Glutamatergic neuron (in vitro differentiated cells): ENCODE measurements at regions not wholly inside any gene's neighbourhood (a gene's known extent, or its start where the extent isn't known, plus 50 kb on each side); places are given as distances from the start of the nearest gene placed in this dataset.

Experiments used
- DNase-seq: peaks from one replicate; pipeline ENCODE4 v3.0.0; 2022
- H3K27ac Mint-ChIP-seq: one replicate; pipeline ENCODE4 v1.8.0; 2020; ENCODE audit warnings: mild to moderate bottlenecking, mixed read lengths, inconsistent platforms; ENCODE audit not compliant: unreplicated experiment
- H3K27me3 Mint-ChIP-seq: one replicate; pipeline ENCODE4 v1.8.0; 2020; ENCODE audit warnings: mild to moderate bottlenecking, moderate library complexity, mixed read lengths, inconsistent platforms; ENCODE audit not compliant: unreplicated experiment
- H3K36me3 Mint-ChIP-seq: one replicate; pipeline ENCODE4 v1.8.0; 2020; ENCODE audit warnings: mild to moderate bottlenecking, mixed read lengths, inconsistent platforms; ENCODE audit not compliant: unreplicated experiment
- H3K4me1 Mint-ChIP-seq: one replicate; pipeline ENCODE4 v1.8.0; 2020; ENCODE audit warnings: mild to moderate bottlenecking, low read depth, mixed read lengths, inconsistent platforms; ENCODE audit not compliant: unreplicated experiment
- H3K4me3 Mint-ChIP-seq: one replicate; pipeline ENCODE4 v1.8.0; 2020; ENCODE audit warnings: mild to moderate bottlenecking, mixed read lengths, inconsistent platforms; ENCODE audit not compliant: unreplicated experiment
- H3K9me3 Mint-ChIP-seq: one replicate; pipeline ENCODE4 v1.8.0; 2020; ENCODE audit warnings: mild to moderate bottlenecking, moderate library complexity, mixed read lengths, inconsistent platforms; ENCODE audit not compliant: unreplicated experiment
- CTCF ChIP-seq: fragments of 200-600 bp; sonication (generic); IDR thresholded peaks from one replicate; pipeline ENCODE4 v1.5.0; 2021; ENCODE audit not compliant: partially characterized antibody, unreplicated experiment

DNA sequence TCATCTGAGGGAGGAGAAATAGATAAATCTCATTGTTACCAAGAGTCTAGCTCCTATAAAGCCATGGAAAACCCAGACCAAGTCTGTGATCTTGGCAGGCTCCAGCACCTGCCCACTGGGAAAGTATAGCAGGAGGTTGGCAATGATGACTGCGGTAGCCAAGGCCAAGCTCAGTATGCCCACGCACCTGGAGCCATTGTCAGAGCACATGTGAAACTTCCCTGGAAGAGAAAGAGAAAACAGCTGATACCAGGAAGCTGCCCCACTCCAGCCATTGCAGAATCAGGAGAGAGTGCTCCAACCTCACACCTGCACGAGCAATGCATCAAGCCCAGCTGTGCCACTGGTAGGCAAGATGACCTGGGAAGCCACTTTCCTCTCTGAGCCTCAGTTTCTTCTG, 62.2 kb upstream of the HEPHL1 start:
- no peak overlapping the region for H3K27ac Mint-ChIP-seq
- no peaks in the 10 kb centered on the region for H3K4me1 Mint-ChIP-seq
- peaks cover 2% of the 10 kb centered on the region for H3K9me3 Mint-ChIP-seq
- DNase-seq, result no peak
- no peak for TF ChIP-seq CTCF
- H3K27me3 Mint-ChIP-seq, result no peaks in the 10 kb centered on the region
- H3K4me3 Mint-ChIP-seq, result no peak overlapping the region
- H3K36me3 Mint-ChIP-seq, result peaks cover 5% of the 10 kb centered on the region

GRCh38 chr11:93959663-93960062, 61.5 kb upstream of the HEPHL1 start:
- H3K4me3 Mint-ChIP-seq, result no peak overlapping the region
- H3K27ac Mint-ChIP-seq, result no peak overlapping the region
- peaks cover 4% of the 10 kb centered on the region for H3K36me3 Mint-ChIP-seq
- DNase-seq, result no peak
- no peaks in the 10 kb centered on the region for H3K27me3 Mint-ChIP-seq
- no peak for TF ChIP-seq CTCF
- no peaks in the 10 kb centered on the region for H3K4me1 Mint-ChIP-seq
- H3K9me3 Mint-ChIP-seq, result peaks cover 2% of the 10 kb centered on the region

DNA sequence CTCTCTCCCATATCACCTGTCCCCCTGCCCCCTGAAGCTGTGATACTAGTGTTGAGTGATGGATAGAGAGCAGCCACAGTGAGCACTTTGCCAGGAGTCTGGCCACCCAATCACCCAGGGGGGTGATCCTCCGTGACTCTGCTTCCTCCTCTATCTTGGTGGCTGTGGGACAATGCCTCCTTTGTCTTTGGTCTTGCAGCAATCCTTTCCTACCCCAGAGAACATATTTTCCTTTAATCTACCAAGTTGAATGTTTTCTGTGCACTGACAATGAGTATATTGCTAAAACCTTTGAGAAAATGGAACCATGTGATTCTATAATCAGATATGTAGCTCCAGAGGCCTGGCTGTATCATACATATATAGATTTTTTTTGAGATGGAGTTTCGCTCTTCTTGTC, 58.1 kb upstream of the HEPHL1 start:
- no peak for TF ChIP-seq CTCF
- Mint-ChIP-seq H3K27me3 (no peaks in the 10 kb centered on the region), H3K9me3 (no peaks in the 10 kb centered on the region), H3K36me3 (no peaks in the 10 kb centered on the region), H3K27ac (no peak overlapping the region), H3K4me3 (no peak overlapping the region), H3K4me1 (no peaks in the 10 kb centered on the region)
- DNase-seq, result no peak

DNA sequence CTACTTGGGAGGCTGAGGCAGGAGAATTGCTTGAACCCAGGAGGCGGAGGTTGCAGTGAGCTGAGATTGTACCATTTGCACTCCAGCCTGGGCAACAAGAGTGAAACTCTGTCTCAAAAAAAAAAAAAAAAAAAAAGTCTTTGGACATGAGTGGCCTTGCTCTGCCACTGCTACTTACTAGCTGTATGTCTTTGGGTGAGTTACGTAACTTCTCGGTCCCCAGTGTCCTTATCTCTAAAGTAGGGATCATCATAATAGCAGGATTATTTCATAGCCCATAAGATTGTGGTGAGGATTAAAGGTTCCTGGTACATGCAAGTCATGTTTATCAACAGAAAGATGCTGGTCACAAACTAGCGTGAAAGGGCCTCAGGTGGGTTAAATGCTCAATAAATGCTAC, 53.9 kb upstream of the HEPHL1 start:
- no peak for DNase-seq
- no peak for TF ChIP-seq CTCF
- Mint-ChIP-seq H3K9me3 (no peaks in the 10 kb centered on the region), H3K36me3 (no peaks in the 10 kb centered on the region), H3K4me3 (no peak overlapping the region), H3K27me3 (no peaks in the 10 kb centered on the region), H3K4me1 (no peaks in the 10 kb centered on the region), H3K27ac (no peak overlapping the region)

GRCh38 chr11:93967944-93968343, 53.2 kb upstream of the HEPHL1 start:
- H3K9me3 Mint-ChIP-seq, result no peaks in the 10 kb centered on the region

More at GRCh38 chr11:93967944-93968343, 53.2 kb upstream of the HEPHL1 start:
- TF ChIP-seq CTCF, result no peak
- Mint-ChIP-seq H3K4me1 (no peaks in the 10 kb centered on the region), H3K36me3 (no peaks in the 10 kb centered on the region), H3K4me3 (no peak overlapping the region), H3K27me3 (no peaks in the 10 kb centered on the region), H3K27ac (no peak overlapping the region)
- DNase-seq, result no peak
